Fibroblast of lung (primary cell): ENCODE measurements at regions not wholly inside any gene's neighbourhood (a gene's known extent, or its start where the extent isn't known, plus 50 kb on each side); places are given as distances from the start of the nearest gene placed in this dataset.

ENCODE experiments used
- DNase-seq, 2 donors: peaks; one replicate each; pipeline versions ENCODE4 v3.0.0 to v3.0.0-alpha.2; 2010; ENCODE audit warnings: low read depth in 2 of 2
- H2AFZ ChIP-seq: 2 replicates; pipeline ENCODE4 v1.5.1; 2012; ENCODE audit warnings: low read length, control low read depth, inconsistent platforms
- H3K27ac ChIP-seq: 2 replicates; pipeline ENCODE4 v1.5.1; 2011; ENCODE audit warnings: low read length, control low read depth; ENCODE audit not compliant: insufficient read depth
- H3K27me3 ChIP-seq: 2 replicates; pipeline ENCODE4 v1.5.1; 2011; ENCODE audit warnings: mild to moderate bottlenecking, low read length; ENCODE audit not compliant: control insufficient read depth, insufficient read depth
- H3K36me3 ChIP-seq: 2 replicates; pipeline ENCODE4 v1.5.1; 2011; ENCODE audit warnings: low read length; ENCODE audit not compliant: control insufficient read depth, insufficient read depth
- H3K4me1 ChIP-seq: 2 replicates; pipeline ENCODE4 v1.5.1; 2011; ENCODE audit warnings: low read length; ENCODE audit not compliant: control insufficient read depth, insufficient read depth; ENCODE audit errors: extremely low read depth
- H3K4me2 ChIP-seq: 2 replicates; pipeline ENCODE4 v1.5.1; 2011; ENCODE audit warnings: low read length, control low read depth; ENCODE audit not compliant: insufficient read depth; ENCODE audit errors: extremely low read depth
- H3K4me3 ChIP-seq, 4 experiments: fragments of 200-600 bp in 1 of 4; sonication (generic) in 1 of 4; replicated peaks in 1 of 4; 2 replicates each; pipeline ENCODE4 v1.5.1; 2011 to 2016; ENCODE audit warnings: low read length in 4 of 4, low read depth in 3 of 4, mild to moderate bottlenecking in 3 of 4, control low read depth in 2 of 4, inconsistent platforms in 1 of 4, mixed read lengths in 1 of 4; ENCODE audit not compliant: insufficient read depth in 1 of 4; ENCODE audit errors: control extremely low read depth in 1 of 4
- H3K79me2 ChIP-seq: 2 replicates; pipeline ENCODE4 v1.5.1; 2012; ENCODE audit warnings: mild to moderate bottlenecking, low read length, inconsistent platforms; ENCODE audit not compliant: control insufficient read depth, insufficient read depth
- H3K9ac ChIP-seq: 2 replicates; pipeline ENCODE4 v1.5.1; 2011; ENCODE audit warnings: mild to moderate bottlenecking, low read length, control low read depth; ENCODE audit not compliant: insufficient read depth
- H3K9me3 ChIP-seq: 2 replicates; pipeline ENCODE4 v1.5.1; 2012; ENCODE audit warnings: low read depth, low read length; ENCODE audit not compliant: control insufficient read depth, insufficient read depth
- H4K20me1 ChIP-seq: 2 replicates; pipeline ENCODE4 v1.5.1; 2011; ENCODE audit warnings: low read length; ENCODE audit not compliant: control insufficient read depth, insufficient read depth; ENCODE audit errors: extremely low read depth
- CTCF ChIP-seq, 2 donors: IDR thresholded peaks in 1 of 2; conservative IDR thresholded peaks in 1 of 2; 1 replicate in 1 of 2; 2 replicates in 1 of 2; pipeline ENCODE4 v1.5.1; 2011 to 2012; ENCODE audit warnings: low read length in 2 of 2, control low read depth in 1 of 2, inconsistent platforms in 1 of 2, low read depth in 1 of 2, mild to moderate bottlenecking in 1 of 2
- EZH2 ChIP-seq: IDR thresholded peaks from 2 replicates; pipeline ENCODE4 v1.5.1; 2012; ENCODE audit warnings: low read length, control low read depth, mild to moderate bottlenecking; ENCODE audit errors: missing control alignments

GRCh38 chr22:47987885-47988515, 1225.5 kb downstream of the TBC1D22A start:
- no peak overlapping the region for H2AFZ ChIP-seq
- TF ChIP-seq CTCF (conservative IDR thresholded peaks at IDR 0.05 in 1 of 2, IDR thresholded peaks at IDR 0.05 in 1 of 2; ENCODE audit: low read depth in 1 of 2, low read length in 2 of 2) = no peak
- no peak for TF ChIP-seq EZH2
- H3K27me3 ChIP-seq = no peaks in the 10 kb centered on the region
- H3K4me1 ChIP-seq = no peaks in the 10 kb centered on the region
- no peak for DNase-seq
- H3K36me3 ChIP-seq = no peaks in the 10 kb centered on the region
- no peak overlapping the region for H3K9ac ChIP-seq
- H3K9me3 ChIP-seq = no peaks in the 10 kb centered on the region
- no peak overlapping the region for H3K4me3 ChIP-seq
- no peak overlapping the region for H3K27ac ChIP-seq
- no peaks in the 10 kb centered on the region for H4K20me1 ChIP-seq
- no peak overlapping the region for H3K4me2 ChIP-seq
- H3K79me2 ChIP-seq = no peaks in the 10 kb centered on the region

GRCh38 chr22:47976219-47976618, 1213.8 kb downstream of the TBC1D22A start:
- Histone ChIP-seq H3K27ac (no peak overlapping the region), H3K4me1 (no peaks in the 10 kb centered on the region), H3K27me3 (no peaks in the 10 kb centered on the region), H3K9me3 (no peaks in the 10 kb centered on the region), H3K36me3 (no peaks in the 10 kb centered on the region), H3K9ac (no peak overlapping the region), H3K4me2 (no peak overlapping the region), H3K79me2 (no peaks in the 10 kb centered on the region), H4K20me1 (no peaks in the 10 kb centered on the region), H3K4me3 (no peak overlapping the region), H2AFZ (no peak overlapping the region)
- TF ChIP-seq CTCF (conservative IDR thresholded peaks at IDR 0.05 in 1 of 2, IDR thresholded peaks at IDR 0.05 in 1 of 2; ENCODE audit: low read depth in 1 of 2, low read length in 2 of 2) (no peak), EZH2 (no peak)
- no peak for DNase-seq

- no peak overlapping the region for H2AFZ ChIP-seq
- no peaks in the 10 kb centered on the region for H4K20me1 ChIP-seq
- H3K4me1 ChIP-seq = no peaks in the 10 kb centered on the region
- no peak overlapping the region for H3K9ac ChIP-seq
- no peaks in the 10 kb centered on the region for H3K27me3 ChIP-seq
- H3K4me2 ChIP-seq = no peak overlapping the region
- no peak for DNase-seq
- no peaks in the 10 kb centered on the region for H3K79me2 ChIP-seq
- H3K9me3 ChIP-seq = no peaks in the 10 kb centered on the region
- TF ChIP-seq CTCF (conservative IDR thresholded peaks at IDR 0.05 in 1 of 2, IDR thresholded peaks at IDR 0.05 in 1 of 2; ENCODE audit: low read depth in 1 of 2, low read length in 2 of 2) (no peak), EZH2 (no peak)
- H3K27ac ChIP-seq = no peak overlapping the region
- H3K36me3 ChIP-seq = no peaks in the 10 kb centered on the region
- H3K4me3 ChIP-seq = no peak overlapping the region
These were observed 1205.4 kb downstream of the TBC1D22A start for GRCh38 chr22:47967831-47968230.
